GM21381 (cell line): ENCODE measurements at regions not wholly inside any gene's neighbourhood (a gene's known extent, or its start where the extent isn't known, plus 50 kb on each side); places are given as distances from the start of the nearest gene placed in this dataset.
A peak's percentile ranks its signal among the peaks of the same experiment; 100 is the strongest.
"Not testable (repeated sequence)": the region's sequence is repeated elsewhere in the genome, so short reads cannot be mapped to it uniquely, and the experiment has no call there.

Experiments used
- ATAC-seq: cut with Tn5 transposase; IDR thresholded peaks from one replicate; pipeline ENCODE4 v1.9.1; 2021; ENCODE audit warnings: mild to moderate bottlenecking, moderate library complexity; ENCODE audit not compliant: unreplicated experiment

GRCh38 chr21:36246080-36246631 lies 73.8 kb upstream of the MORC3 start:
- no peak for ATAC-seq

GRCh38 chr21:36247316-36248010 lies 72.5 kb upstream of the MORC3 start:
- ATAC-seq: no peak

- ATAC-seq: no peak
These were observed 70.2 kb upstream of the MORC3 start for GRCh38 chr21:36249576-36250422.

GRCh38 chr21:36250423-36251075 lies 69.4 kb upstream of the MORC3 start:
- ATAC-seq: no peak

GRCh38 chr21:36254106-36254941 lies 65.7 kb upstream of the MORC3 start:
- peak; percentile 16 for ATAC-seq

- peak; percentile 57 for ATAC-seq
These were observed 64.3 kb upstream of the MORC3 start for GRCh38 chr21:36255663-36256062.

GRCh38 chr21:36257657-36258056 lies 62.3 kb upstream of the MORC3 start:
- no peak for ATAC-seq

- no peak for ATAC-seq
These were observed 59.8 kb upstream of the MORC3 start for GRCh38 chr21:36260030-36260787.

GRCh38 chr21:36260802-36261201 lies 59.2 kb upstream of the MORC3 start:
- no peak for ATAC-seq

- no peak for ATAC-seq
These were observed 58.5 kb upstream of the MORC3 start for GRCh38 chr21:36261459-36261858.

GRCh38 chr21:36263797-36264196 lies 56.2 kb upstream of the MORC3 start:
- ATAC-seq: no peak

- no peak for ATAC-seq
These were observed 54.6 kb upstream of the MORC3 start for GRCh38 chr21:36265431-36265830.

GRCh38 chr21:36267828-36268227 lies 52.2 kb upstream of the MORC3 start:
- not testable (repeated sequence) for ATAC-seq

- not testable (repeated sequence) for ATAC-seq
These were observed 51.7 kb upstream of the MORC3 start for GRCh38 chr21:36268264-36268663.
